GM23248 (cell line): ENCODE measurements at regions not wholly inside any gene's neighbourhood (a gene's known extent, or its start where the extent isn't known, plus 50 kb on each side); places are given as distances from the start of the nearest gene placed in this dataset.

Source experiments
- EZH2 ChIP-seq: fragments of 200-600 bp; sonication (generic); IDR thresholded peaks from 2 replicates; pipeline ENCODE4 v1.6.1; 2018; ENCODE audit warnings: antibody characterized with exemption, mild to moderate bottlenecking; ENCODE audit not compliant: insufficient read depth, poor library complexity, severe bottlenecking
- EZH2phosphoT487 ChIP-seq: fragments of 200-600 bp; sonication (generic); IDR thresholded peaks from 2 replicates; pipeline ENCODE4 v1.6.1; 2018; ENCODE audit warnings: antibody characterized with exemption, moderate library complexity, mild to moderate bottlenecking, low read depth; ENCODE audit not compliant: insufficient read depth

- TF ChIP-seq EZH2 = no peak
- no peak for TF ChIP-seq EZH2phosphoT487
Observed at GRCh38 chr6:62998022-62998421, 213.2 kb upstream of the FKBP1C start.
